Thyroid gland (tissue), 4 donors: ENCODE measurements at regions not wholly inside any gene's neighbourhood (a gene's known extent, or its start where the extent isn't known, plus 50 kb on each side); places are given as distances from the start of the nearest gene placed in this dataset.

Experiments
- POLR2A ChIP-seq, 2 donors: fragments of 450-650 bp; IDR thresholded peaks; one replicate each; pipeline ENCODE4 v1.6.1; 2017; ENCODE audit warnings: antibody characterized with exemption in 2 of 2, mild to moderate bottlenecking in 2 of 2, moderate library complexity in 1 of 2
- TF ChIP-seq, protein P1 (sequence below), 6 experiments: fragments of 200-600 bp in 3 of 6; fragments of 450-650 bp in 3 of 6; sonication (generic) in 3 of 6; IDR thresholded peaks; one replicate each; pipeline ENCODE4 v1.5.1; 2016 to 2019; ENCODE audit warnings: antibody characterized with exemption in 6 of 6, mild to moderate bottlenecking in 2 of 6, inconsistent platforms in 1 of 6, moderate library complexity in 1 of 6

DNA sequence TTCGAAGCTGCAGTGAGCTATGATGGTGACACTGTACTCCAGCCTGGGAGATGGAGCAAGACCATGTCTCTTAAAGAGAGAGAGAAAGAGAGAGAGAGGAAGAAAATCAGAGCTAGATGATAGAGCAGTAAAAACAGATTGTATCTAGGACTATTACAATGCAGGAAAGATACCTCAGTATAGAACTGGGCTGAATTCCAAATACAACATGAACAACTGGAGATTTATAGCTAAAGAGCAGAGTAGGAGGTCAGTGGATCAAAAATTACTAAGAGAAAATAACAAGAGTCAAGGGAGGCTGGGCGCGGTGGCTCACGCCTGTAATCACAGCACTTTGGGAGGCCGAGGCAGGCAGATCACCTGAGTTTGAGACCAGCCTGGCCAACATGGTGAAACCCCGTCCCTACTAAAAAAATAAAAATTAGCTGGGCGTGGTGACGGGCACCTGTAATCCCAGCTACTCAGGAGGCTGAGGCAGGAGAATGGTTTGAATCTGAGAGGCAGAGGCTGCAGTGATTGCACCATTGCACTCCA lies 100.7 kb upstream of the MSH6 start:
- no peak for TF ChIP-seq POLR2A (IDR thresholded peaks at IDR 0.05)
- TF ChIP-seq, protein P1, sequence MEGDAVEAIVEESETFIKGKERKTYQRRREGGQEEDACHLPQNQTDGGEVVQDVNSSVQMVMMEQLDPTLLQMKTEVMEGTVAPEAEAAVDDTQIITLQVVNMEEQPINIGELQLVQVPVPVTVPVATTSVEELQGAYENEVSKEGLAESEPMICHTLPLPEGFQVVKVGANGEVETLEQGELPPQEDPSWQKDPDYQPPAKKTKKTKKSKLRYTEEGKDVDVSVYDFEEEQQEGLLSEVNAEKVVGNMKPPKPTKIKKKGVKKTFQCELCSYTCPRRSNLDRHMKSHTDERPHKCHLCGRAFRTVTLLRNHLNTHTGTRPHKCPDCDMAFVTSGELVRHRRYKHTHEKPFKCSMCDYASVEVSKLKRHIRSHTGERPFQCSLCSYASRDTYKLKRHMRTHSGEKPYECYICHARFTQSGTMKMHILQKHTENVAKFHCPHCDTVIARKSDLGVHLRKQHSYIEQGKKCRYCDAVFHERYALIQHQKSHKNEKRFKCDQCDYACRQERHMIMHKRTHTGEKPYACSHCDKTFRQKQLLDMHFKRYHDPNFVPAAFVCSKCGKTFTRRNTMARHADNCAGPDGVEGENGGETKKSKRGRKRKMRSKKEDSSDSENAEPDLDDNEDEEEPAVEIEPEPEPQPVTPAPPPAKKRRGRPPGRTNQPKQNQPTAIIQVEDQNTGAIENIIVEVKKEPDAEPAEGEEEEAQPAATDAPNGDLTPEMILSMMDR (IDR thresholded peaks at IDR 0.05): no peak
